Transverse colon (tissue), 4 donors: ENCODE measurements at regions not wholly inside any gene's neighbourhood (a gene's known extent, or its start where the extent isn't known, plus 50 kb on each side); places are given as distances from the start of the nearest gene placed in this dataset.

Source experiments
- POLR2AphosphoS5 ChIP-seq, 3 donors: sonication (generic); formaldehyde crosslinking; IDR thresholded peaks; one replicate each; pipeline ENCODE4 v1.6.1; 2016; ENCODE audit warnings: antibody characterized with exemption in 3 of 3
- TF ChIP-seq, protein P1 (sequence below), 5 experiments: fragments of 200-600 bp in 3 of 5; fragments of 450-650 bp in 2 of 5; sonication (generic) in 3 of 5; IDR thresholded peaks; 1 replicate in 2 of 5; 2 replicates in 3 of 5; pipeline ENCODE4 v1.5.1; 2016 to 2017; ENCODE audit warnings: antibody characterized with exemption in 5 of 5, inconsistent platforms in 3 of 5, mild to moderate bottlenecking in 2 of 5, moderate library complexity in 1 of 5

DNA sequence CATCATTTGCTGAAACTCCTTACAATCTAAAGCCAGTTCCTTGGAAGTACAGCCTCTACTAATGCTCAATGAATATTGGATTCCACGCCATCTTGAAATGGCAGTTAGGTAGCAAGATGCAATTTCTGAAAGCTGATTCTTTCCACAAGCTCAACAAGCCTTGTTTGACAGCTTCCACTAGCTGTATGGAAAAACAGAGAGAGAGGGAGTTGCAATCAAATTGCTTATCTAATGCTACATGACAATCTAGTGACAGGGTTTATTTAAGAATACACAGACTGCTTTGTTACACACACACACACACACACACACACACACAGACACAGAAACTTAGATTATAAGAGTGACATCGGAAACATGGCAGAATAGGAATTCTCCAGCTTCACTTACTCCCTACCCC is 288.4 kb upstream of the DEPDC1 start:
- no peak for TF ChIP-seq POLR2AphosphoS5 (IDR thresholded peaks at IDR 0.05)
- TF ChIP-seq, protein P1, sequence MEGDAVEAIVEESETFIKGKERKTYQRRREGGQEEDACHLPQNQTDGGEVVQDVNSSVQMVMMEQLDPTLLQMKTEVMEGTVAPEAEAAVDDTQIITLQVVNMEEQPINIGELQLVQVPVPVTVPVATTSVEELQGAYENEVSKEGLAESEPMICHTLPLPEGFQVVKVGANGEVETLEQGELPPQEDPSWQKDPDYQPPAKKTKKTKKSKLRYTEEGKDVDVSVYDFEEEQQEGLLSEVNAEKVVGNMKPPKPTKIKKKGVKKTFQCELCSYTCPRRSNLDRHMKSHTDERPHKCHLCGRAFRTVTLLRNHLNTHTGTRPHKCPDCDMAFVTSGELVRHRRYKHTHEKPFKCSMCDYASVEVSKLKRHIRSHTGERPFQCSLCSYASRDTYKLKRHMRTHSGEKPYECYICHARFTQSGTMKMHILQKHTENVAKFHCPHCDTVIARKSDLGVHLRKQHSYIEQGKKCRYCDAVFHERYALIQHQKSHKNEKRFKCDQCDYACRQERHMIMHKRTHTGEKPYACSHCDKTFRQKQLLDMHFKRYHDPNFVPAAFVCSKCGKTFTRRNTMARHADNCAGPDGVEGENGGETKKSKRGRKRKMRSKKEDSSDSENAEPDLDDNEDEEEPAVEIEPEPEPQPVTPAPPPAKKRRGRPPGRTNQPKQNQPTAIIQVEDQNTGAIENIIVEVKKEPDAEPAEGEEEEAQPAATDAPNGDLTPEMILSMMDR (IDR thresholded peaks at IDR 0.05), result no peak
